ENCODE measurements at regions not wholly inside any gene's neighbourhood (a gene's known extent, or its start where the extent isn't known, plus 50 kb on each side); places are given as distances from the start of the nearest gene placed in this dataset.

- Histone ChIP-seq H3K27ac (no peak overlapping the region), H3K27me3 (no peaks in the 10 kb centered on the region), H3K9me3 (no peaks in the 10 kb centered on the region), H3K36me3 (no peaks in the 10 kb centered on the region), H3K4me1 (no peaks in the 10 kb centered on the region), H3K4me3 (peak overlapping the region in 1 of 2 donors; percentile 20)
- TF ChIP-seq POLR2A (IDR thresholded peaks at IDR 0.05) (no peak), CTCF (IDR thresholded peaks at IDR 0.05) (no peak)
- no peak for DNase-seq
- intact Hi-C loops (cut with DNase I; ENCODE audit: low total_unique reads), result no loop called here
Observed at GRCh38 chr4:177229331-177229730, 80.3 kb upstream of the NEIL3 start.

- H3K4me1 ChIP-seq, result no peaks in the 10 kb centered on the region
- TF ChIP-seq POLR2A (IDR thresholded peaks at IDR 0.05) (no peak), CTCF (IDR thresholded peaks at IDR 0.05) (no peak)
- no peak overlapping the region for H3K4me3 ChIP-seq
- no peak overlapping the region for H3K27ac ChIP-seq
- H3K36me3 ChIP-seq, result no peaks in the 10 kb centered on the region
- DNase-seq, result no peak
- H3K9me3 ChIP-seq, result no peaks in the 10 kb centered on the region
- intact Hi-C loops (cut with DNase I; ENCODE audit: low total_unique reads), result no loop called here
- H3K27me3 ChIP-seq, result no peaks in the 10 kb centered on the region
Observed at GRCh38 chr4:177232473-177232872, 77.2 kb upstream of the NEIL3 start.

- H3K4me3 ChIP-seq, result no peak overlapping the region
- H3K27me3 ChIP-seq, result no peaks in the 10 kb centered on the region
- intact Hi-C loops (cut with DNase I; ENCODE audit: low total_unique reads), result no loop called here
- TF ChIP-seq POLR2A (IDR thresholded peaks at IDR 0.05), result no peak
- TF ChIP-seq CTCF (IDR thresholded peaks at IDR 0.05), result no peak
- H3K27ac ChIP-seq, result no peak overlapping the region
- H3K9me3 ChIP-seq, result no peaks in the 10 kb centered on the region
- H3K4me1 ChIP-seq, result no peaks in the 10 kb centered on the region
- no peak for DNase-seq
- no peaks in the 10 kb centered on the region for H3K36me3 ChIP-seq
Observed at GRCh38 chr4:177235026-177235425, 74.6 kb upstream of the NEIL3 start.

- H3K27ac ChIP-seq, result no peak overlapping the region
- no peaks in the 10 kb centered on the region for H3K27me3 ChIP-seq
- no peak overlapping the region for H3K4me3 ChIP-seq
- no peaks in the 10 kb centered on the region for H3K9me3 ChIP-seq
- no peak for DNase-seq
- H3K36me3 ChIP-seq, result no peaks in the 10 kb centered on the region
- intact Hi-C loops (cut with DNase I; ENCODE audit: low total_unique reads), result no loop called here
- no peaks in the 10 kb centered on the region for H3K4me1 ChIP-seq
- TF ChIP-seq POLR2A (IDR thresholded peaks at IDR 0.05) (no peak), CTCF (IDR thresholded peaks at IDR 0.05) (no peak)
Observed at GRCh38 chr4:177236886-177237285, 72.8 kb upstream of the NEIL3 start.

- no peaks in the 10 kb centered on the region for H3K27me3 ChIP-seq
- H3K9me3 ChIP-seq, result no peaks in the 10 kb centered on the region
- no peak for TF ChIP-seq CTCF (IDR thresholded peaks at IDR 0.05)
- TF ChIP-seq POLR2A (IDR thresholded peaks at IDR 0.05), result no peak
- intact Hi-C loops (cut with DNase I; ENCODE audit: low total_unique reads), result no loop called here
- H3K4me1 ChIP-seq, result no peaks in the 10 kb centered on the region
- H3K4me3 ChIP-seq, result no peak overlapping the region
- no peak overlapping the region for H3K27ac ChIP-seq
- no peak for DNase-seq
- H3K36me3 ChIP-seq, result no peaks in the 10 kb centered on the region
Observed at GRCh38 chr4:177237291-177237690, 72.4 kb upstream of the NEIL3 start.

All from uterus (tissue), 3 donors.